ENCODE measurements at regions not wholly inside any gene's neighbourhood (a gene's known extent, or its start where the extent isn't known, plus 50 kb on each side); places are given as distances from the start of the nearest gene placed in this dataset.

GRCh38 chr22:48955351-48956311 is 872.0 kb downstream of the BRD1 start:
- TF ChIP-seq CTCF (IDR thresholded peaks at IDR 0.05): no peak
- TF ChIP-seq POLR2A (IDR thresholded peaks at IDR 0.05): no peak

All from heart left ventricle (tissue), 13 donors.